NT2/D1 (cell line): ENCODE measurements at regions not wholly inside any gene's neighbourhood (a gene's known extent, or its start where the extent isn't known, plus 50 kb on each side); places are given as distances from the start of the nearest gene placed in this dataset.
"Not testable (repeated sequence)": the region's sequence is repeated elsewhere in the genome, so short reads cannot be mapped to it uniquely, and the experiment has no call there.

Experiments
- DNase-seq: peaks from one replicate; pipeline ENCODE4 v3.0.0-alpha.2; 2011; ENCODE audit warnings: low read depth, low spot score
- H3K27me3 ChIP-seq: 2 replicates; pipeline ENCODE4 v1.6.0; 2011; ENCODE audit warnings: mild to moderate bottlenecking; ENCODE audit not compliant: insufficient read length, insufficient read depth
- H3K36me3 ChIP-seq: 2 replicates; pipeline ENCODE4 v1.6.1; 2011; ENCODE audit warnings: mild to moderate bottlenecking, low read length, mixed read lengths; ENCODE audit not compliant: insufficient read depth, insufficient read length
- H3K4me1 ChIP-seq: 2 replicates; pipeline ENCODE4 v1.5.1; 2011; ENCODE audit not compliant: insufficient read depth, insufficient read length
- H3K4me3 ChIP-seq: 2 replicates; pipeline ENCODE4 v1.5.1; 2011; ENCODE audit warnings: low read depth; ENCODE audit not compliant: insufficient read length
- H3K9ac ChIP-seq: 2 replicates; pipeline ENCODE4 v1.6.0; 2011; ENCODE audit warnings: low read depth; ENCODE audit not compliant: insufficient read length
- H3K9me3 ChIP-seq: 2 replicates; pipeline ENCODE4 v1.5.1; 2011; ENCODE audit warnings: mild to moderate bottlenecking, low read length; ENCODE audit not compliant: insufficient read depth
- SUZ12 ChIP-seq: IDR thresholded peaks from 2 replicates; pipeline ENCODE4 v1.6.1; 2011; ENCODE audit not compliant: insufficient read length, insufficient read depth; ENCODE audit errors: extremely low read depth
- YY1 ChIP-seq: IDR thresholded peaks from 2 replicates; pipeline ENCODE4 v1.6.1; 2011; ENCODE audit not compliant: insufficient read length, insufficient read depth
- ZNF274 ChIP-seq: IDR thresholded peaks from 2 replicates; pipeline ENCODE4 v1.6.1; 2011; ENCODE audit warnings: mild to moderate bottlenecking, low read depth, low read length

GRCh38 chr1:9456833-9457232, 82.4 kb upstream of the SLC25A33 start:
- Histone ChIP-seq H3K27me3 (no peaks in the 10 kb centered on the region), H3K4me1 (peaks cover 6% of the 10 kb centered on the region), H3K4me3 (no peak overlapping the region), H3K9me3 (no peaks in the 10 kb centered on the region), H3K9ac (no peak overlapping the region), H3K36me3 (no peaks in the 10 kb centered on the region)
- TF ChIP-seq YY1 (no peak), SUZ12 (no peak), ZNF274 (no peak)
- no peak for DNase-seq

GRCh38 chr1:9459816-9460407, 79.4 kb upstream of the SLC25A33 start:
- no peak for DNase-seq
- H3K9me3 ChIP-seq, result no peaks in the 10 kb centered on the region
- H3K9ac ChIP-seq, result no peak overlapping the region

GRCh38 chr1:9465640-9466039, 73.6 kb upstream of the SLC25A33 start:
- no peak overlapping the region for H3K9ac ChIP-seq
- H3K27me3 ChIP-seq, result no peaks in the 10 kb centered on the region
- H3K4me1 ChIP-seq, result no peaks in the 10 kb centered on the region
- no peak overlapping the region for H3K4me3 ChIP-seq
- TF ChIP-seq YY1 (no peak), ZNF274 (no peak), SUZ12 (no peak)
- no peaks in the 10 kb centered on the region for H3K9me3 ChIP-seq
- DNase-seq, result no peak
- H3K36me3 ChIP-seq, result no peaks in the 10 kb centered on the region

More at GRCh38 chr1:9459816-9460407, 79.4 kb upstream of the SLC25A33 start:
- Histone ChIP-seq H3K27me3 (no peaks in the 10 kb centered on the region), H3K4me1 (no peaks in the 10 kb centered on the region), H3K36me3 (no peaks in the 10 kb centered on the region), H3K4me3 (no peak overlapping the region)
- TF ChIP-seq SUZ12, result no peak
- TF ChIP-seq ZNF274, result no peak
- no peak for TF ChIP-seq YY1

- H3K36me3 ChIP-seq, result no peaks in the 10 kb centered on the region
- TF ChIP-seq ZNF274, result no peak
- no peak for TF ChIP-seq SUZ12
- no peak for TF ChIP-seq YY1
- H3K4me3 ChIP-seq, result no peak overlapping the region
- H3K9ac ChIP-seq, result no peak overlapping the region
- no peak for DNase-seq
- no peaks in the 10 kb centered on the region for H3K27me3 ChIP-seq
- no peaks in the 10 kb centered on the region for H3K9me3 ChIP-seq
- no peaks in the 10 kb centered on the region for H3K4me1 ChIP-seq
Measured at GRCh38 chr1:9466780-9467758, 72.2 kb upstream of the SLC25A33 start.

GRCh38 chr1:9469882-9470281, 69.4 kb upstream of the SLC25A33 start:
- not testable (repeated sequence) for H3K4me3 ChIP-seq, H3K9ac ChIP-seq, DNase-seq, H3K9me3 ChIP-seq, H3K36me3 ChIP-seq, H3K4me1 ChIP-seq, H3K27me3 ChIP-seq

GRCh38 chr1:9471679-9472078, 67.6 kb upstream of the SLC25A33 start:
- TF ChIP-seq ZNF274 (no peak), SUZ12 (no peak), YY1 (no peak)
- H3K9ac ChIP-seq, result peak overlapping the region; percentile 18
- no peak overlapping the region for H3K4me3 ChIP-seq
- H3K4me1 ChIP-seq, result peaks cover 5% of the 10 kb centered on the region
- H3K9me3 ChIP-seq, result no peaks in the 10 kb centered on the region
- H3K27me3 ChIP-seq, result no peaks in the 10 kb centered on the region
- no peak for DNase-seq
- no peaks in the 10 kb centered on the region for H3K36me3 ChIP-seq

GRCh38 chr1:9472386-9473031, 66.8 kb upstream of the SLC25A33 start:
- H3K36me3 ChIP-seq, result no peaks in the 10 kb centered on the region
- no peak for DNase-seq
- H3K4me3 ChIP-seq, result no peak overlapping the region
- H3K27me3 ChIP-seq, result no peaks in the 10 kb centered on the region
- H3K4me1 ChIP-seq, result peaks cover 8% of the 10 kb centered on the region
- no peaks in the 10 kb centered on the region for H3K9me3 ChIP-seq
- H3K9ac ChIP-seq, result no peak overlapping the region
- TF ChIP-seq SUZ12, result no peak
- no peak for TF ChIP-seq ZNF274
- no peak for TF ChIP-seq YY1
